HEK293 (cell line): ENCODE measurements at regions not wholly inside any gene's neighbourhood (a gene's known extent, or its start where the extent isn't known, plus 50 kb on each side); places are given as distances from the start of the nearest gene placed in this dataset.

ENCODE experiments used
- ATF2 ChIP-seq: fragments of 450-650 bp; formaldehyde crosslinking; IDR thresholded peaks from 2 replicates; pipeline ENCODE4 v1.5.1; 2016; ENCODE audit warnings: missing biosample characterization, missing genetic modification characterization, low read depth
- INSM2 ChIP-seq: fragments of 450-650 bp; formaldehyde crosslinking; IDR thresholded peaks from 2 replicates; pipeline ENCODE4 v1.5.1; 2016; ENCODE audit warnings: missing biosample characterization, missing genetic modification characterization
- KLF8 ChIP-seq: fragments of 450-650 bp; formaldehyde crosslinking; IDR thresholded peaks from 2 replicates; pipeline ENCODE4 v1.5.1; 2016; ENCODE audit warnings: missing biosample characterization, missing genetic modification characterization
- MYNN ChIP-seq: fragments of 450-650 bp; formaldehyde crosslinking; IDR thresholded peaks from 2 replicates; pipeline ENCODE4 v1.5.1; 2016; ENCODE audit warnings: missing biosample characterization, missing genetic modification characterization, borderline replicate concordance
- OVOL3 ChIP-seq: fragments of 450-650 bp; formaldehyde crosslinking; IDR thresholded peaks from 2 replicates; pipeline ENCODE4 v1.5.1; 2016; ENCODE audit warnings: missing biosample characterization, missing genetic modification characterization
- PRDM6 ChIP-seq: fragments of 450-650 bp; formaldehyde crosslinking; IDR thresholded peaks from 2 replicates; pipeline ENCODE4 v1.5.1; 2017; ENCODE audit warnings: missing biosample characterization, missing genetic modification characterization
- SCRT2 ChIP-seq: fragments of 450-650 bp; formaldehyde crosslinking; IDR thresholded peaks from 2 replicates; pipeline ENCODE4 v1.5.1; 2016; ENCODE audit warnings: missing biosample characterization, missing genetic modification characterization
- SP3 ChIP-seq: fragments of 450-650 bp; formaldehyde crosslinking; IDR thresholded peaks from 2 replicates; pipeline ENCODE4 v1.5.1; 2016; ENCODE audit warnings: missing biosample characterization, missing genetic modification characterization
- WT1 ChIP-seq: fragments of 450-650 bp; formaldehyde crosslinking; IDR thresholded peaks from 2 replicates; pipeline ENCODE4 v1.5.1; 2016; ENCODE audit warnings: missing biosample characterization, missing genetic modification characterization
- ZBTB17 ChIP-seq: fragments of 450-650 bp; formaldehyde crosslinking; IDR thresholded peaks from 2 replicates; pipeline ENCODE4 v1.5.1; 2016; ENCODE audit warnings: missing biosample characterization, missing genetic modification characterization
- ZBTB8A ChIP-seq: fragments of 450-650 bp; formaldehyde crosslinking; IDR thresholded peaks from 2 replicates; pipeline ENCODE4 v1.5.1; 2016; ENCODE audit warnings: missing biosample characterization, missing genetic modification characterization
- ZIC2 ChIP-seq: fragments of 450-650 bp; formaldehyde crosslinking; IDR thresholded peaks from 2 replicates; pipeline ENCODE4 v1.5.1; 2016; ENCODE audit warnings: missing biosample characterization, missing genetic modification characterization
- ZNF133 ChIP-seq: fragments of 450-650 bp; formaldehyde crosslinking; IDR thresholded peaks from 2 replicates; pipeline ENCODE4 v1.5.1; 2016; ENCODE audit warnings: missing biosample characterization, missing genetic modification characterization
- ZNF157 ChIP-seq: fragments of 450-650 bp; formaldehyde crosslinking; IDR thresholded peaks from 2 replicates; pipeline ENCODE4 v1.5.1; 2016; ENCODE audit warnings: missing biosample characterization, missing genetic modification characterization
- ZNF174 ChIP-seq: fragments of 450-650 bp; formaldehyde crosslinking; IDR thresholded peaks from 2 replicates; pipeline ENCODE4 v1.5.0; 2017; ENCODE audit warnings: missing biosample characterization, mild to moderate bottlenecking, missing genetic modification characterization
- ZNF23 ChIP-seq: fragments of 450-650 bp; formaldehyde crosslinking; IDR thresholded peaks from 2 replicates; pipeline ENCODE4 v1.5.1; 2016; ENCODE audit warnings: missing biosample characterization, missing genetic modification characterization, borderline replicate concordance
- ZNF324 ChIP-seq: fragments of 450-650 bp; formaldehyde crosslinking; IDR thresholded peaks from 2 replicates; pipeline ENCODE4 v1.5.1; 2016; ENCODE audit warnings: missing biosample characterization, missing genetic modification characterization
- ZNF501 ChIP-seq: fragments of 450-650 bp; formaldehyde crosslinking; IDR thresholded peaks from 2 replicates; pipeline ENCODE4 v1.5.1; 2016; ENCODE audit warnings: missing biosample characterization, missing genetic modification characterization
- ZNF561 ChIP-seq: fragments of 450-650 bp; IDR thresholded peaks from 2 replicates; pipeline ENCODE4 v1.5.1; 2018; ENCODE audit warnings: missing biosample characterization, missing genetic modification characterization, borderline replicate concordance
- ZNF580 ChIP-seq: fragments of 450-650 bp; formaldehyde crosslinking; IDR thresholded peaks from 2 replicates; pipeline ENCODE4 v1.5.1; 2016; ENCODE audit warnings: missing biosample characterization, missing genetic modification characterization
- ZNF600 ChIP-seq: fragments of 450-650 bp; formaldehyde crosslinking; IDR thresholded peaks from 2 replicates; pipeline ENCODE4 v1.5.1; 2016; ENCODE audit warnings: missing biosample characterization, missing genetic modification characterization
- ZNF629 ChIP-seq: fragments of 450-650 bp; formaldehyde crosslinking; IDR thresholded peaks from 2 replicates; pipeline ENCODE4 v1.5.1; 2017; ENCODE audit warnings: missing biosample characterization, missing genetic modification characterization
- ZSCAN18 ChIP-seq: fragments of 450-650 bp; formaldehyde crosslinking; IDR thresholded peaks from 2 replicates; pipeline ENCODE4 v1.5.1; 2016; ENCODE audit warnings: missing biosample characterization, missing genetic modification characterization
- ZSCAN30 ChIP-seq: fragments of 450-650 bp; IDR thresholded peaks from 2 replicates; pipeline ENCODE4 v1.5.1; 2018; ENCODE audit warnings: missing biosample characterization, mild to moderate bottlenecking, missing genetic modification characterization, moderate library complexity
- ZXDB ChIP-seq: fragments of 450-650 bp; formaldehyde crosslinking; IDR thresholded peaks from 2 replicates; pipeline ENCODE4 v1.5.1; 2016; ENCODE audit warnings: missing biosample characterization, missing genetic modification characterization
- TF ChIP-seq, protein P1 (sequence below): fragments of 450-650 bp; formaldehyde crosslinking; IDR thresholded peaks from 2 replicates; pipeline ENCODE4 v1.5.1; 2017; ENCODE audit warnings: missing biosample characterization, missing genetic modification characterization
- TF ChIP-seq, protein P2 (sequence below): fragments of 450-650 bp; formaldehyde crosslinking; IDR thresholded peaks from 2 replicates; pipeline ENCODE4 v1.5.1; 2016; ENCODE audit warnings: missing biosample characterization, missing genetic modification characterization
- TF ChIP-seq, protein P3 (sequence below): fragments of 450-650 bp; formaldehyde crosslinking; IDR thresholded peaks from 2 replicates; pipeline ENCODE4; 2016; ENCODE audit warnings: missing biosample characterization, missing genetic modification characterization

DNA sequence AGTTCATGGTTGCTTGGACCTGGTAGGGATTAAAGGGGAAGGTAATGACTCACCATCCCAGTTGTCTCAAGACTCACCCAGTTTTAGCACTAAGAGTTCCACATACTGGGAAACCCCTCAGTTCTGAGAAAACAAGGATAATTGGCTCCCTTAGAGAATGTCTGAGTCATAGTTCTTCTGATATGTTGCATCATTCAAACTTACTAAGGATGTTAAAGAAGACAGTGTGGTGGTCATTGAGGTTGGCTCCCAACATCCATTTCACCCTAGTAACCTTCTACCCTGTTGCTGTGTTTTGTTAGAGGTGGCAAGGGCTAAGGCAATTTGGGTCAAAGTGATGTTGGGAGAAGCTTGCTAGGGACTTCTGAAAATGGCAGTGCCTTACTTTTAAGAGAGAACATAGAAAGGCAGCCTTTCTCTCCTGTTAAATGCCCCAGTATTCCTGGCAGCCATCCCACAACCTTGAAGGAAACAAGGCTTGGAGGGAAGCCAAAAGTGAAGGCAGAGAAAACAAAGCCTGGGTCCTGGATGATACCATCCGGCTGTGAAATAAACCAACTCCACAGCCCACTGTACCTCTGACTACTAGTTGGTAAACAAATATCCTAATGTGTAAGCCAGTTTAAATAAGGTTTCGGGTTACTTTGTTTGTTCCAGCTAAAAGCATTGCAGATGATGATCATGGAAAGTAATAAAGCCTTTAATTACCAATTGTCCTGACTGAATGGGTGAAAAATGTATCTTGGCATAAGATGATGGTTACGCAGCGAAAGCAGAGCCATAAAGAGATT is 80.4 kb upstream of the ADAMTSL1 start (continued):
- TF ChIP-seq ATF2 (tag by site-specific recombination) (peak; percentile 74), SCRT2 (peak; percentile 47), KLF8 (tag by site-specific recombination) (peak; percentile 48), ZNF174 (no peak), ZIC2 (peak; percentile 63), ZNF600 (tag by site-specific recombination) (peak; percentile 58), PRDM6 (peak; percentile 82), WT1 (tag by site-specific recombination) (peak; percentile 83), INSM2 (tag by site-specific recombination) (peak; percentile 70), MYNN (tag by site-specific recombination) (0 out of 2 replicates have a peak, but pooled peaks have one; percentile 24), ZNF157 (tag by site-specific recombination) (peak; percentile 72), ZNF580 (tag by site-specific recombination) (no peak), ZBTB8A (peak; percentile 31), ZSCAN18 (tag by site-specific recombination) (0 out of 2 replicates have a peak, but pooled peaks have one; percentile 9), ZXDB (peak; percentile 88), SP3 (peak; percentile 22), ZSCAN30 (tag by site-specific recombination) (peak; percentile 24; the same call in 1 of the 2 replicates), ZBTB17 (tag by site-specific recombination) (peak; percentile 69), ZNF501 (no peak), ZNF629 (peak; percentile 78), ZNF561 (0 out of 2 replicates have a peak, but pooled peaks have one; percentile 37), ZNF23 (no peak), ZNF133 (tag by site-specific recombination) (peak; percentile 99), OVOL3 (tag by site-specific recombination) (no peak), ZNF324 (tag by site-specific recombination) (peak; percentile 70; the same call in 1 of the 2 replicates)
- TF ChIP-seq, protein P1, sequence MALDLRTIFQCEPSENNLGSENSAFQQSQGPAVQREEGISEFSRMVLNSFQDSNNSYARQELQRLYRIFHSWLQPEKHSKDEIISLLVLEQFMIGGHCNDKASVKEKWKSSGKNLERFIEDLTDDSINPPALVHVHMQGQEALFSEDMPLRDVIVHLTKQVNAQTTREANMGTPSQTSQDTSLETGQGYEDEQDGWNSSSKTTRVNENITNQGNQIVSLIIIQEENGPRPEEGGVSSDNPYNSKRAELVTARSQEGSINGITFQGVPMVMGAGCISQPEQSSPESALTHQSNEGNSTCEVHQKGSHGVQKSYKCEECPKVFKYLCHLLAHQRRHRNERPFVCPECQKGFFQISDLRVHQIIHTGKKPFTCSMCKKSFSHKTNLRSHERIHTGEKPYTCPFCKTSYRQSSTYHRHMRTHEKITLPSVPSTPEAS, result no peak
- TF ChIP-seq, protein P2, sequence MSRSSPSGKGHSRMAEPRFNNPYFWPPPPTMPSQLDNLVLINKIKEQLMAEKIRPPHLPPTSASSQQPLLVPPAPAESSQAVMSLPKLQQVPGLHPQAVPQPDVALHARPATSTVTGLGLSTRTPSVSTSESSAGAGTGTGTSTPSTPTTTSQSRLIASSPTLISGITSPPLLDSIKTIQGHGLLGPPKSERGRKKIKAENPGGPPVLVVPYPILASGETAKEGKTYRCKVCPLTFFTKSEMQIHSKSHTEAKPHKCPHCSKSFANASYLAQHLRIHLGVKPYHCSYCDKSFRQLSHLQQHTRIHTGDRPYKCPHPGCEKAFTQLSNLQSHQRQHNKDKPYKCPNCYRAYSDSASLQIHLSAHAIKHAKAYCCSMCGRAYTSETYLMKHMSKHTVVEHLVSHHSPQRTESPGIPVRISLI, result peak; percentile 33; the same call in 1 of the 2 replicates
- TF ChIP-seq, protein P3, sequence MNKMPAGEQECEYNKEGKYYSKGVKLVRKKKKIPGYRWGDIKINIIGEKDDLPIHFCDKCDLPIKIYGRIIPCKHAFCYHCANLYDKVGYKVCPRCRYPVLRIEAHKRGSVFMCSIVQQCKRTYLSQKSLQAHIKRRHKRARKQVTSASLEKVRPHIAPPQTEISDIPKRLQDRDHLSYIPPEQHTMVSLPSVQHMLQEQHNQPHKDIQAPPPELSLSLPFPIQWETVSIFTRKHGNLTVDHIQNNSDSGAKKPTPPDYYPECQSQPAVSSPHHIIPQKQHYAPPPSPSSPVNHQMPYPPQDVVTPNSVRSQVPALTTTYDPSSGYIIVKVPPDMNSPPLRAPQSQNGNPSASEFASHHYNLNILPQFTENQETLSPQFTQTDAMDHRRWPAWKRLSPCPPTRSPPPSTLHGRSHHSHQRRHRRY, result no peak
